ENCODE measurements at regions not wholly inside any gene's neighbourhood (a gene's known extent, or its start where the extent isn't known, plus 50 kb on each side); places are given as distances from the start of the nearest gene placed in this dataset.

- H3K36me3 ChIP-seq (ENCODE audit: control insufficient read depth in 2 of 2, insufficient read depth in 1 of 2, low read length in 2 of 2) = no peaks in the 10 kb centered on the region
- H3K4me1 ChIP-seq (ENCODE audit: control insufficient read depth, insufficient read depth, low read length) = no peaks in the 10 kb centered on the region
- POLR2A ChIA-PET = no interaction called here
- CTCF ChIA-PET = no interaction called here
- TF ChIP-seq HOXC10 (CRISPR knock-in tag; IDR thresholded peaks at IDR 0.05) = no peak
- TF ChIP-seq ZBTB17 (tag by site-specific recombination; IDR thresholded peaks at IDR 0.05) = no peak
- no peak for TF ChIP-seq ZNF514 (tag by site-specific recombination; IDR thresholded peaks at IDR 0.05)
- TF ChIP-seq ZNF239 (tag by site-specific recombination; IDR thresholded peaks at IDR 0.05) = no peak
- no peak for TF ChIP-seq ZNF155 (tag by site-specific recombination; IDR thresholded peaks at IDR 0.05)
- no peak for TF ChIP-seq SP7 (tag by site-specific recombination; IDR thresholded peaks at IDR 0.05)
- TF ChIP-seq INSM2 (tag by site-specific recombination; IDR thresholded peaks at IDR 0.05) = no peak
- TF ChIP-seq ZBTB6 (tag by site-specific recombination; IDR thresholded peaks at IDR 0.05) = no peak
- no peak for TF ChIP-seq ZNF18 (tag by site-specific recombination; IDR thresholded peaks at IDR 0.05)
- no peak for TF ChIP-seq ZSCAN23 (tag by site-specific recombination; IDR thresholded peaks at IDR 0.05)
- no peak for TF ChIP-seq ZNF426 (tag by site-specific recombination; IDR thresholded peaks at IDR 0.05)
- no peak for TF ChIP-seq KLF8 (tag by site-specific recombination; IDR thresholded peaks at IDR 0.05)
- no peak for TF ChIP-seq SP3 (tag by site-specific recombination; IDR thresholded peaks at IDR 0.05)
- no peaks in the 10 kb centered on the region for H3K9me3 ChIP-seq (ENCODE audit: control insufficient read depth, insufficient read depth, low read depth, low read length)
- H3K4me3 ChIP-seq (ENCODE audit: low read depth, low read length) = no peak overlapping the region
- H3K27ac ChIP-seq (ENCODE audit: extremely low read depth, low read depth, low read length) = no peak overlapping the region
Observed at GRCh38 chr16:35210681-35211433, 1751.4 kb downstream of the TP53TG3F start.

- POLR2A ChIA-PET = no interaction called here
- CTCF ChIA-PET = no interaction called here
- H3K27ac ChIP-seq (ENCODE audit: extremely low read depth, low read depth, low read length) = no peak overlapping the region
- TF ChIP-seq ZNF610 (tag by site-specific recombination; IDR thresholded peaks at IDR 0.05; ENCODE audit: borderline replicate concordance) (no peak), ZNF133 (tag by site-specific recombination; IDR thresholded peaks at IDR 0.05) (no peak), ZNF513 (tag by site-specific recombination; IDR thresholded peaks at IDR 0.05) (no peak), HOXA7 (CRISPR knock-in tag; IDR thresholded peaks at IDR 0.05; ENCODE audit: borderline replicate concordance) (no peak)
- no peak overlapping the region for H3K4me3 ChIP-seq (ENCODE audit: low read depth, low read length)
- H3K9me3 ChIP-seq (ENCODE audit: control insufficient read depth, insufficient read depth, low read depth, low read length) = no peaks in the 10 kb centered on the region
- no peaks in the 10 kb centered on the region for H3K4me1 ChIP-seq (ENCODE audit: control insufficient read depth, insufficient read depth, low read length)
- H3K36me3 ChIP-seq (ENCODE audit: control insufficient read depth in 2 of 2, insufficient read depth in 1 of 2, low read length in 2 of 2) = no peaks in the 10 kb centered on the region
Observed at GRCh38 chr16:35214840-35215239, 1755.4 kb downstream of the TP53TG3F start.
